GM10266 (cell line): ENCODE measurements at regions not wholly inside any gene's neighbourhood (a gene's known extent, or its start where the extent isn't known, plus 50 kb on each side); places are given as distances from the start of the nearest gene placed in this dataset.

Experiments
- DNase-seq: peaks from one replicate; pipeline ENCODE4 v3.0.0; 2012; ENCODE audit errors: extremely low spot score
- CTCF ChIP-seq: IDR thresholded peaks from 2 replicates; pipeline ENCODE4 v1.5.1; 2012; ENCODE audit warnings: mild to moderate bottlenecking, low read depth; ENCODE audit not compliant: control insufficient read depth, insufficient read depth; ENCODE audit errors: missing control alignments

- TF ChIP-seq CTCF, result no peak
- DNase-seq, result no peak
Observed at GRCh38 chr15:31803388-31803884, 226.9 kb upstream of the CHRNA7 start.

GRCh38 chr15:31805090-31805662 lies 225.1 kb upstream of the CHRNA7 start:
- no peak for DNase-seq
- no peak for TF ChIP-seq CTCF

GRCh38 chr15:31806106-31806505 lies 224.2 kb upstream of the CHRNA7 start:
- DNase-seq, result no peak
- no peak for TF ChIP-seq CTCF

- DNase-seq, result no peak
- no peak for TF ChIP-seq CTCF
Observed at GRCh38 chr15:31811641-31812040, 218.7 kb upstream of the CHRNA7 start.

- no peak for DNase-seq
- TF ChIP-seq CTCF, result no peak
Observed at GRCh38 chr15:31814082-31814481, 216.2 kb upstream of the CHRNA7 start.

GRCh38 chr15:31815411-31816155 lies 214.7 kb upstream of the CHRNA7 start:
- no peak for TF ChIP-seq CTCF

GRCh38 chr15:31822463-31822862 lies 207.9 kb upstream of the CHRNA7 start:
- no peak for DNase-seq
- no peak for TF ChIP-seq CTCF

More at GRCh38 chr15:31815411-31816155, 214.7 kb upstream of the CHRNA7 start:
- DNase-seq, result no peak
